GM18499 (cell line): ENCODE measurements at regions not wholly inside any gene's neighbourhood (a gene's known extent, or its start where the extent isn't known, plus 50 kb on each side); places are given as distances from the start of the nearest gene placed in this dataset.

Experiments used
- ATAC-seq: cut with Tn5 transposase; IDR thresholded peaks from one replicate; pipeline ENCODE4 v1.9.1; 2021; ENCODE audit warnings: moderate number of reproducible peaks; ENCODE audit not compliant: insufficient read depth, unreplicated experiment

DNA sequence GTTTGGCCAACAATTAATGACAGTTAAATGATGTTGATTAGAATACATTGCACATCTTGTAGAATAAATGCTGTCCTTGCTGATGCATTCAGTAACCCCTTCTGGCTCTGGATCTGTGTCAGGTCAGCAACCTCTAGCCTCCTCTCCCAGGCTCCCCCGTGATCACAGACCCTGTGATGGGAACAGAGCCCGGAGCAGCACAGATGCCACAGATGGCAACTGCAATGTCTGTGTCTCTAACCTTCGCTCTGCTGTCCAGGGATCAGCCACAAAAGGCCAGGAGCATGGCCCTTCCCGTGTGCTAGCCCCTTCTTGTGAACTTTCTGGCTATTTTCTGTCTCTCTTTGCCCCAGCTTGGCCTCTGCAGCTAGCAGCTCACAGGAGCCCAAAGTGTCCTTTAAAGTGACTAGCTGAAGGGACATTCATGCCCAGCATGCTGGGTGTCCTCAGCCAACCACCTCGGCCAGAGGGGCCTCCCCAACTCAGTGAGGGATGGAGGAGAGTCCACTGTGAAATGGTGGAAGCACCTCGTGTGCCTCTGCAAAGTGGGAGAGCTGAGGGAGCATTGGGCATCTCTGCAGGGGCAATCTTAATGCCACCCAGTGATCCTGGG is 167.0 kb upstream of the TCERG1L start:
- no peak for ATAC-seq

DNA sequence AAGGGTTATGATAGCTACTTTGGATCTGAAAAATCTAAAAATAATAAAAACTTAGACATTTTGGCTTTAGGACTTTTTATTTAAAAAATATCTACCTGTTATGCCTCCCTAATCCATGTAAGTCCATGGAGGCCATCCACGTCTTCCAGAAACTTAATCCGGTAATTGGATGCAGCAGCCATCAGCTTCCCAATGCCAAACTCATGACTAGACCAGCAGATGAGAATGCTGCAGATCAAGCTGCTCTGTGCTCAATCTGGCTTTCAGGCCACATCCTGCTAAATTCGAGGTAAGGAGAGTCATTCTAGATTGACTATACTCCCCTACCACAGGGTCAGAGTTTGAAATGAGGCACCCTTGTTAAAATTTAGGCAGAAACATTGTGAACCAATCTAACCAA is 168.5 kb upstream of the TCERG1L start:
- ATAC-seq, result no peak

DNA sequence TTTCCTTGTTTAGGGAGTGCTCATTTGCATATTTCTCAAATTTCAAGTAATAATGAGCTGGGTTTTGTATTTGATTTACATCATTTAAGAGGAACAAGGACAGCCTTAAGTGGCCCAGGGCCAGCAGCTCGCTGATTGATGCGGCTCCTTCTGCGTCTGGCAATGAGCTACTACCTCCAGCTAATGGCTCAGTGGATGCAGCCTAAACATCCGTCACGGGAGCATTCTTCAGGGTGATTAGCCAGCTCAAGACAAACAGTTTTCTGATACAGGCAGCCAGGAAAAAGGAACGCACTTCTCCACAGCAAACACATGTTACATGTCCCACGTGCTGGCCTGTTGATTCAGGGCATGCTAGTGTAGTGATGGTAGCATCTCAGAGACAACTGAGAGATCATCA is 169.3 kb upstream of the TCERG1L start:
- ATAC-seq, result no peak

DNA sequence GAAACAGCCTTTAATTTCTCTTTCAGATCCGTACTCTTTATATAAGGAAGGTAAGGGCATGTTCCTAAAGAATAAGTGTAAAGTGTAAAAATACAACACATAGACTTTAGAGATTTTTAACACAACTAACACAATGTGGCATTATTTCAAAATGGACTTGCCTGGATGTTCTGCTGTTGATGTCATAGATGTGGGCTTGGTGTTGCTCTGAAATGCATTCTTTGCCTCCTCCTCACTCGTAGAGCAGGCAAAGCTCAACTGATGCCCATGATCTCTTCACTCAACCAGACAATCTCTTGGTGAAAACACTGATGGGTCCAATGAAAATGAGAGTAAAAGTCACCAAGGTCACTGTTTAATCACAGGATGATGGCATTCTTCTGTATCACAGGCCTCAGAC is 174.2 kb upstream of the TCERG1L start:
- ATAC-seq, result no peak

DNA sequence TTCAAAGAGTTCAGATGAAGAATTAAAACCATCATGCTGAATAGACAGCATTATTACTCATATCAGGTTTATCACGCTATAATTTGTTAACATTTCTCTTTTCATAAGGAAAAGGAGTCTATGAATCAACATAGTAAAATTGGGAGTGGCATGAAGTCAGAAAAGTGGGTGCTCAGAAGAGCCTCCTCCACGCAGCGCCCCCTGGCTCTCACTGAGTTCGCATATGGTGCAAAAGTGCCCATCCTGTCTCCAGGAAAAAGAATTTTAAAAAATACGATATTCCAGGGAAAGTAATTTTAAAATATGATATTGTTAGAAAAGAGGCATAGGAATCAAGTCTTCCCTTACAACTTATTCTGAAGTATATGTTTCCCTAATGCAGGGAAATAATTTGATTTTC is 176.3 kb upstream of the TCERG1L start:
- no peak for ATAC-seq

DNA sequence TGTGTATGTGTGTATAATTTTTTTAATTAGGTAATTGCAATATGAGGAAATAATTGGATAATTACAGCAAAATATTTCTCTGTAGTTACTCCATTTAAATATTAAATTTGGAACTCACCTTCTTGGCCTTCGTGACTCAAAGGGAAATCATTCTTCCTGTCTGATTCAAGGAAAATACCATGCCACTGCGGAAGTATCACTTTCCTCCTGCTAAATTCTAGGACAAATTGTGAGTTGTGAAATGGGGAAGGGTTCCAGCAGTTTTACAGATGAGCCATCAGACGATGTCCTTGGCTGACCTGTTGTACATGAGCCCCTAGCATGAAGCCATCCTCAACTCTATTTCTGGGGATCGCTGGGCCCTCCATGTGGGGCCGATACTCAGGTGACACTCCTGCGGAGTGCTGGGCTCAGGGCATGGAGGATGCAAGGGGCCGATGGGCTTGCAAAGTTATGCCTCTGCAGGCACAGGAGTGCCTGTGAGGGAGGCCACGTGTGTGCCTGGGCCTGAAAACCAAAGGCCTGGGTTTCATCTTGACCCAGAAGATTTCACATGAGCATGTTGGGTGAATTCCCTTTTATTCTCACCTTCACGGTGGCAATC is 179.6 kb upstream of the TCERG1L start:
- ATAC-seq, result no peak

DNA sequence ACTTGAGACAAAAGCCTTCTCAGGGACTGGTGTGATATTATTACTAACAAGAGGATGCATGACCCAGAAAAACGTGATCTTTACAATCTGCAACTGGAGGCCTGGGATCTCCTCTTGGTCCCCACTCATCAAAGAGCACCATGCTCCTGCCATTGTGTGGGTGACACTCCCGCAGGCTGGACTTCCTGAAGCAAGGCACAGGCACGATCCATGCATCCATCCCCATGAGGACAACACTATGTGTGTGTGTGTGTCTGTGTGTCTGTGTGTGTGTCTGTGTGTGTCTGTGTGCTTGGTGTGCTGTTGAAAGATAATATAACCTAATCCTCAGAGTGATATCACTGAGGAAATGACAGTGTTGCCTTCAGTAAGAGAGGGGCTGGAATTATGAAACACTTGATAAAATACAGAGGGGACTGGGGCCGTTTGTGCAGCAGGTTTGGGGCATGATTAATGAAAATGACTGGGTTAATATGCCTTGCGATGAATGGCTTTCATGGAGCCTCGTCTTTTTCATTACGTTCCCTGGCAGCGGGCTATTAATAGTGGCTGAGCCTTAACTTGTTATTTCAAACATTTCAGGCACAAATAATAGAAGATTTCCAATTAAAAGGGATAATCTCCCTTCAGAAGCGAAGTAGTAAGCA is 180.8 kb upstream of the TCERG1L start:
- ATAC-seq, result no peak

DNA sequence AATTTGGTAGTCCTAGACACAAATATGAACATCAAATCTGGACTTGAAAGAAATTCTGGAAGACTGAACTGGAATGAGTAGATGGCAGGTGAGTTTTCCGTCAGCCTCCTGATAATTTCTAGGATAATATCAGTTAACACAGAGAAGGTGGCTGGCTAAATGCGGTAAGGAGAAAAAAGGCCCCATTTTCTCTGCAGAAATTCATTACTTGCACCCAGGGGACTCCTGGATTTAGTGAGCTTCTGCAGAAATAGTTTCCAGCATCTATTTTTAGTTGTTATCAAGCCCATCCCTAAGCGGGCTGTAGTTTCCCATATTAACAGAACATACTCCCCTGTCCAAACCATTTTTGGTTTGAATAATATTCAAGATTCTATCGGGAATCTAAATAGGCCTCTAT is 181.9 kb upstream of the TCERG1L start:
- ATAC-seq, result no peak

DNA sequence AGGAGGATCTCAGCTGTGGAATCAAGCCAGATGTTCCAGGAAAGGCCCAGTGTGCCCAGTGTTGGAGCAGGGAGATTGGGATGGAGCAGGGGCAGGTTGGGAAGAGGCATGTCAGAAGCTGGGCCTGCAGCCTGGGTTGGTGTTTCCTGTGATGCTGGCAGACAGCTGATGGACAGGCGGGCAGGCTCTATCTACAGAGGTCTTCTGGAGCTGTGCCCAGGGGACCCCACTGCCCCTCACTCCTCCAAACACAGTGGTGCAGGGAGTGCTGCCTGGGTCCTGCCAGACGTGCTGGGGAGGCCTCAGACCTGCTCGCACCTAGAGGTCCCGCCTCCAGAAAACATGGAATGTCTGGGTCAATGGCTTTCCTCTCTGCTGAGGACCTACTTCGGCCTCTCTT is 182.9 kb upstream of the TCERG1L start:
- ATAC-seq, result no peak

DNA sequence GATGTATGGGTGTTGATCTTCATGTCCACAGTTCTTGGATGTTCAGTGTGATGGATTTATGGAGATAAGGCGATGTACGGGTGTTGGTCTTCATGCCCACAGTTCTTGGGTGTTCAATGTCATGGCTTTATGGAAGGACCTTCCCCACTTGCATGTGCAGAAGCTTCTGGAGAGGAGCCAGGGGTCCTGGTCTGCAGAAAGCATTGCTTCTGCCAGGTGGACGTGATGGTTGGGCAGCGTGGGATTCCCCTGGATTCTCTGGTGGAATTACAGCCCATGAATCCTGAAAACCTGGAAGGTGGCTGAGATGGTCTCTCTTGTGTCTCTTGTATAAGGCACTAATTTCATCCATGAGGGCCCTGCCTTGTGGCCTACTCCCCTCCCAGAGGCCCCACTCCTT is 183.7 kb upstream of the TCERG1L start:
- ATAC-seq, result no peak

DNA sequence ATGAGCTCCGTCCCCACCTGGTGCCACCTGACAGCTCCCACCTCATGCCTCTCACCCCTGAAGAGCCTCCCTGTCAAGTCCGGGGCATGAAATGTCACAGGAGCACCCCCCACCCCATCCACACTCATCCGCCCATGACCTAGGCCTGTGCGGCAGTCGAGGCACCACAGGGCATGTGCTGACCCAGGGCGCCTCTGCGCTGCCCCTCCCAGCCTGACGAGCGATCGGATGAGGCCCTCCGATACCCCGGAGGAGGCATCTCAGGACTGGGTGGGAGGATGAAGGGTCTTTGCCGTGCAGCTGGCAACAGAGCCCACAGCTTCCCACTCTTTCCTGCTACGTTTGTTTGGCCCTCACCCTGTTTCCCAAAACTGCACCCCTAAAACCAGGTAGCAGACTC is 184.4 kb upstream of the TCERG1L start:
- ATAC-seq, result no peak

DNA sequence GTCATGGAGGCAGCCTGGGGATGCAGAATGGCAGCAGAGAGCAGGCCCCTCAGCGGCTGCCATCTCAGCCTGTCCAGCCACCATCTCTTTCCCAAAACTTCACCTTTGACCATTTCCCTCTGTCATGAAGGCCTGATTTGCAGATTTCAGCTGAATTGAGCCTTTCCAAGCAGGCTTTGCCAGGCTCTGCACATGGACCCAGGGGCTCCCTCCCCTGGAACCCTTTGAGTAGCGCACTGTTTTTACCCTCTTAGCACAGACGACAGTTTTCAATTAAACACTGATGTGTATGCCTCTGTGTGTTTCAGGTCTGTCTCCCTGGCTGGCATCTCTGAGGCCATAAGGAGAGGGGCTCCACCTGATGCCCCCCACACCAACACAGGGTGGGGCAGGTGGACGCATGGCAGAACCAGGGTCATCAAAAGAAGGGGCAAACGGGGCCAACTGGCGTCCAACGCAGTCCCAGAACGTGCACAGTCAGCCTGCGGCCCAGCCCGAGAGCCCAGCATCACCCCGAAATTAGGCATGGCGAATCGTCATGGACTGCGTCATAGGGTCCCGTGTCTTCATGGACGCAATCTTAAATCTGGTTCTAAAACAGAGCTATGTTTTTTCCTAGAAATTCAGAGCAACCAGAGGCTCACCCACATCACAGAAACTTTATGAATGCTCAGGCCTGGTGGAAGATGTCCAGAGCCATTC is 185.0 kb upstream of the TCERG1L start:
- no peak for ATAC-seq

DNA sequence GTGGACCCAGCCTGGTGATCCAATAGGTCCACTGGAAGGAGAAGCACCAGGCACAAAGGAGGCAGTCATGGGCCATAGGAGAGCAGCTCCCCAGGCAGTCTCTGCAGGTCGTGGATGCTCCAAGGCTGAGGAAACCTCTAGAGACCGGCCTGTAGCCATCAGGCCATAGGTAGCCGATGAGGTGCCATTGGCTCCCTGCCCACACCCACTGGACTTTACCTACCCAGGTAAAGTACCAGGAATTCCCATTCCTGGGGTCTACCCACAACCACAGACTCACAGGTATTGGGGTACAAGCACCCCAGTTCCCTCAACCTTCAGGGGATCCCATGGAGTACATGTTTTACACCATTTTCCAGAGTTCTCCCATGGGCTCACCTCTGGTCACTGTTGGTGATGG is 188.0 kb upstream of the TCERG1L start:
- no peak for ATAC-seq

DNA sequence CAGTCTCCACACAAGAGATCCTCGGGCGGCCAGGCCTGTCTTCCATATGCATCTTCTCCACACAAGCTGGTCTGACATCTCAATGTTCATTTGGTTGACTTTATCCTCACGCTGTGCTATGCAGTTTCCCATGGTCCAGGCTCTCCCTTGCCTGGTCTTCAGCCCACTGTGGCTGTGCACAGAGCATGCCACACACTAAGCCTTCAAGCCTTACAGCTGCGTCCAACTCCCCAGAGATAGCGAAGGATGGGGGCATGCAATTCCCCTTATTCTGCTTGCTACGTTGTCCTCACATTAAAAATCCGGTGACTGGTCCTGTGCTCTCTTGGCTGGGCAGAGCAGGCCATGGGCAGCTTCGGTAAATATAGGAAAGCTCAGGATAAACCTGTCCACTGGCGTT is 188.7 kb upstream of the TCERG1L start:
- ATAC-seq, result no peak

DNA sequence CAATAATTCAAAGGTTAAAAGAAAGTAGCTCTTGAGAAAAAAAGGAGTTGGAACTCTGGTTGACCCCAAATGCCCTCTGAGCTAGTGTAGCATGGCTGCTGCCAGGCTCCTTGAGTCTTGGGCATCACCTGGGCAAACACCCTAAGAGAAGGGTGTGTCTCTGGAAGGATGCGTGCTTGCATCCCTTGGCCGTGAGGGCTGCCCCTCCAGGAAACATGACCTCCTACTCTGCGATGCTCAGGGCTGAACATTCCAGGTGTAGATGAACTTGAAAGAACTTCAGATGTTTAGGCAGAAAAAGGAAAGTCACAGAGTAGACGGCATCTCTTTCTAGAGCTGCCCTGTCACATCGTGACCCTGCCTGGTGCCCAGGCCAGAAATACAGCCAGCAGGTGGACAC is 189.4 kb upstream of the TCERG1L start:
- no peak for ATAC-seq

DNA sequence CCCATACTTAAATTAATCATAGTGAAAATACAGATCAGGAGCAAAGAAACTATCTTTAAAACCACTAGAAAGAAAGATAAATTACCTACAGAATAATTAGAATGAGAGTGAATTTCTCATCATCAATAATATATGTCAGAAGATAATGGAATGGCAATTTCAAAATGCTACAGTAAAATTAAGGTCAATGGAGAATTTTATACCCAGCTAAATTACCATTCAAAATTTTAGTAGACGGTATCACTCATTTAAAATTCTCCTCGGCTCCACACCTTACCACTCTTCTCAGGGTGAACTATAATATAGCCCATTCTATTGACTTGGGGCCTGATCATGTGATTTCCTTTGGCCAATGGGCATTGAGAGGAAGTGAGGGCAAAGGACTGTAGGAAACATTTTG is 192.5 kb upstream of the TCERG1L start:
- ATAC-seq, result no peak

DNA sequence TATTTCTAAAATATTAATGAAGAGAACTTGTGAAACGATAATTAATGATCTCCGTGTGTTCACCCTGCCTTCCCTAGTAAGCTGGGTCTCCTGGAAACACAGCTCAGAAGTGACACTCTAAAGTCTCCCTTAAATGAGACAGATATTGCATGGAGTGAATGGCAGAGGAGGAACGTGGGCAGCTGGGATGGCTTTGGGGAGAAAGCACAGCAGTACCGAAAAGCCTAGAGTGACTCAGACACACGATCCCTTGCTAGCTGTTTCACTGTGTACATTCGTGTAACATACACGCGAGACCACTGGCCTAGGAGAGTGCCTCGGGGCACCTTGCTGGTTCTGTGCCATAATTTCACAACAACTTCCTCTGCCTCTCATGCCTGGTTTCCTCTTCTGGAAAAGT is 199.9 kb upstream of the TCERG1L start:
- ATAC-seq, result no peak

DNA sequence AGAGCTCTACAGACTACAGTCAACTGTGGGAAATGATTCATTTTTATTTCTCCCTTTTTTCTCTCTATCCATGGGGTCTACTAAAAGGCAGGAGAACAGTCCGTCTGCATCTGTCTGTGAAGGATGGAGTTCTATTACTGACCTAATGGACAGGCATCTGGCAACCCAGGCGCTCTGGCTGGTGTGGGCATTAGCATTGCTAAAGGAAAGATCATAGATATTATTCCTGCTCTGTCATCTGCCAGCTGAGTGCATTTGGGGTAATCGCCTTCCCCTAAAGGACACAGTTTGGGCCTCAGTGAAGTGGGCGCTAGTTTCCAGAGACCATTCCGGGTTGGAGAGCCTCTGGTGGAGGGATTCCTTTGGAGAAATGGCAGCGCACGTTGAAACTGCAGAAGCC is 201.3 kb upstream of the TCERG1L start:
- ATAC-seq, result no peak

DNA sequence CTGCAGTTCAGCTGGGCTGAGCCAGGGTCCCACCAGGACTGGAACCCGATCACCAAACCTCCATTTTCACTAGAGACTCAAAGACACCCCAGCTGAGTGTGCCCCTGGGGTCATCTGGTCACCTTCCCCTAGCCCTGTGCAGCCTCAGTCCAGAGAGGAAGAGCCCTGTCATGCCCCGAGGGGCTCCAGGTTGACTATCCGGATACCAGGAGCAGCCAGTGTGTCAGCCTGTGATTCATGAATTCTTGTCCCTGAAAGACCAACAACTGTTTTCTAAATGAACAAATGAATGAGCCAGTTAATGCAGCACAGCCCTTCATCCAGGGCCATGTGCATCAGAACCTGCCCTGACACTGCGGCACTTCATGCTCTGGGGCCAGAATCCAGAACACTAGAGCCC is 201.9 kb upstream of the TCERG1L start:
- ATAC-seq, result no peak

DNA sequence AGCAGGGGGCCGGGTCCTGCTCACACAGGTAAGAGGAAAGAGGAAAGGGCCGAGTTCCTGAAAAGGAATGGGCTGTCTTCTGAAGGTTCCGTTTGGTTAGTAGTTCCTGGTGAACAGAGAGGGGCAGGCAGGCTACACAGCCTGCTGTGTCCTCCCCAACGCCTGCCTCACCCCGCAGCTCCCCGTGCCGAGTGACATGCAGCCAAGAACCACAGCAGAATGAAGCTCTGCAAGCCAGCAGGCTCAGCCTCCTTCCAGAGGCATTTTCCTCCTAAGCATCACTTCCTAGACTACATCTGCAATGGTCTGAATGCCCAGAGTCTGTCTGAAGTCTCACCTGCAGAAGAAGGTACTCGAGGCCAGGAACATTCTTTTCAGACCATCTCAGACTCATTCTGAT is 202.4 kb upstream of the TCERG1L start:
- ATAC-seq, result no peak

DNA sequence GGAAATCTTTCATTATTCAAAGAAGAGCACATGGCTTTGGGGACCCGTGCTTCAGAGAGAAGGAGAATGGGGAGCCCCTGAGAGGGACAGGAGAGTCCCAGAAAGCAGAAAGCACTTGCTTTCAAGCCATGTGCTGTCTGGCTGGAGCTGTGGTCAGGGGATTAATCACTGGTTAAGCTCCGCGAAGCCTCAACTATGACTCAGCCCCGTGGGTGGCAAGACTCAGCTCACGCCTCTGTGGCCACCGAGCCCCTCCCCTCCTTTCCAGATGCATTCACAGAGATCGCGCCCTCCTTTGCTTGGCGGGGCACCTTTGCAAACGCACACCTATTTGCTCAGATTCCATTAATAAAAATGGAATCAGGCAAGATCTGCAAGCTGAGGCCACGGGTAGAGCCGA is 202.9 kb upstream of the TCERG1L start:
- ATAC-seq, result no peak

DNA sequence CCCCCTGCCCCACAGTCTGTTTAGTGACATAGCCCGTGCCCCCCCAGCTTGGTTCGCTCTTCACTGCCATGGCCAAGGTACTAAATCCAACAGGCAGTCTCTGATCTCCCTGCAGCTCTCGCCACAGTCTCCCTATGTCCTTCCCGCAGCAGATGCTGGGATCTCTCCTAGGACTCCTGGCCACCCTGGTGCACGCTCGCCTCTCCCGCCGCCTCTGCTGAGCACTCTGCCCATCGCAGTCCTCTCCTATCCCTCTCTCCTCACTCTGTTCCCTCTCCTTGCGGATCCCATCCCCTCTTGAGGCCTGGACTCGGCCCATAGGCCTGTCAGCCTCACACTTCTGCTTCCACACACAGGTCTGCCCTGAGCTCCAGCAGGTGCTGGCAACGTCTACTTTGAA is 204.8 kb upstream of the TCERG1L start:
- ATAC-seq, result no peak
